GM13977 (cell line): ENCODE measurements at regions not wholly inside any gene's neighbourhood (a gene's known extent, or its start where the extent isn't known, plus 50 kb on each side); places are given as distances from the start of the nearest gene placed in this dataset.

ENCODE experiments used
- DNase-seq: peaks from one replicate; pipeline ENCODE4 v3.0.0; 2012; ENCODE audit warnings: low spot score
- CTCF ChIP-seq: IDR thresholded peaks from 2 replicates; pipeline ENCODE4 v1.5.1; 2012; ENCODE audit warnings: mild to moderate bottlenecking, control low read depth; ENCODE audit not compliant: insufficient read depth; ENCODE audit errors: extremely low read depth, missing control alignments
- in situ Hi-C: fragments of 300-500 bp; cut with MboI; formaldehyde crosslinking; loops from one replicate; pipeline ENCODE4 v1.12.0; 2022; ENCODE audit warnings: low sequenced_read_pairs, low pct_unique_long_range_greater_than_20kb, mixed read lengths, inconsistent platforms; ENCODE audit not compliant: unreplicated experiment

DNA sequence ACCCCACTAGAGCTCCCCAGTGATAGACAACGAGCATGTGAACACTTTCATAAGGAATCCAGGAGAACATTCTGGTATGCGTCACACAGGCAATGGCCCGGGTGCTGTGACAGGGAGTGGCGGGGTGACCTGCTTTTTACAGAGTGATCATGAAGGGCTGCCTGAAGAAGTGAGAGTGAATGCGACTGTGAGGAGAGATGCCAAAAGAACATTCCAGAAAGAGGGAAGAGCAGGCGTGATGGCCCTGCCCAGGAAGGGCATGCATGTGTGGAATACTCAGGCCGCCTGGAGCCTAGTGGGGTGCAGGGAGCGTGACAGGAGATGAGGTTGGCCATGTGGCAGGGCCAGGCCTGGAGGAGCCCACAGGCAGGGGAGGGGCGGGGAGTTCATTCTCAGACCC, 53.8 kb downstream of the FZD10 start:
- TF ChIP-seq CTCF: no peak
- no peak for DNase-seq
- in situ Hi-C loops: no loop called here

DNA sequence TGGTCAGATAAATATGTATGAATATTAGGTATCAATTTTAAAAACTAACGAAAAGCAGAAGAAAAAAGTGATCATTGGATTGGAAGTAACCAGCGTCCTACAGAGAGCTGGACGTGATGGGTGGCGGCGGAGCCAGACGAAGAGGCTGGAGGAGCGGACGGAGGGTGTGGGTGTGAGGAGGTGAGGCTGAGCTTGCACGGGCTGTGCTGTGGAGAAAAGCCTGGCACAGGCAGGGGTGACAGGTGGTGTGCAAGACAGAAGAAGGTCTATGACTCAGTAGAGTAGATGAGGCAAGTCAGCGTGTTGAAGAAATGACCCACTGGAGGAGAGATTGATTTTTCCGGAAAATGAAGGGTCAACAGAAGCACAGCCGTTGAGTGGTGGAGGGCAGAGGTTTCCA, 56.4 kb downstream of the FZD10 start:
- in situ Hi-C loops: no loop called here
- no peak for TF ChIP-seq CTCF
- no peak for DNase-seq

GRCh38 chr12:130219929-130220705, 57.9 kb downstream of the FZD10 start:
- no peak for DNase-seq
- TF ChIP-seq CTCF: no peak
- in situ Hi-C loops: no loop called here

GRCh38 chr12:130220706-130221100, 58.4 kb downstream of the FZD10 start:
- TF ChIP-seq CTCF: no peak
- DNase-seq: no peak
- in situ Hi-C loops: no loop called here

DNA sequence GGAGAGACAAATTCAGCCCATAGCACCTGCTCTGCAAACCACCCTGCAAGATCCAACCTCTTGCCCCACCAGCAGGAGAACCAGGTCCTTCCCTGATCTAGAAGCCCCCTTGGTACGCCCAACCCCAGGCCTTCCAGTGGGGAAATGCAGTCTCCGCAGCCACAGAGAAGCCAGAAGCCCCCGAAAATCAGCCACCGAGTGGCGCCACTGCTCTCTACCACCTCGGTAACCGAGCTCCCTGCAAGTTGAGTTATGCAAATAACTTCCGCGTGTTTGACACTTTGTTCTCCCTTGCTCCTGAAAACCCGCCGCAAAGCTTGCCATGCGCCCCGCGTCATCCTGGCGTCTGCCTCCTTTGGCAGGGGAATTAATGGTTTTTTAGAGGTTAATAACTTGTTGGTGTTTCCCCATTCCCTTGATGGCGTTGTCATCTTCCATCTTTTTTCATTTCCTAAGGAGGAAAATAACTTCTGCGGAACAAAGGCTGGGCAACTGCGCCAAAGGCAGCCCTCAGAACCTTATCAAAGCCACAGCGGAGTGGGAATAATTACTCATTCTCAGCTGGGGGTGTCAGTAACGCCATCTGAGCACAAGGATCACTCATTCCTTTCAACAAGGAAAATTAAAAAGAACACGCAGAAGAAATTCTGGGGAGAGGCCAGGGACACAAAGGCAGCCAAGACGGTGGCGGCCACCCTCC, 60.4 kb downstream of the FZD10 start:
- no peak for TF ChIP-seq CTCF
- in situ Hi-C loops: no loop called here

DNA sequence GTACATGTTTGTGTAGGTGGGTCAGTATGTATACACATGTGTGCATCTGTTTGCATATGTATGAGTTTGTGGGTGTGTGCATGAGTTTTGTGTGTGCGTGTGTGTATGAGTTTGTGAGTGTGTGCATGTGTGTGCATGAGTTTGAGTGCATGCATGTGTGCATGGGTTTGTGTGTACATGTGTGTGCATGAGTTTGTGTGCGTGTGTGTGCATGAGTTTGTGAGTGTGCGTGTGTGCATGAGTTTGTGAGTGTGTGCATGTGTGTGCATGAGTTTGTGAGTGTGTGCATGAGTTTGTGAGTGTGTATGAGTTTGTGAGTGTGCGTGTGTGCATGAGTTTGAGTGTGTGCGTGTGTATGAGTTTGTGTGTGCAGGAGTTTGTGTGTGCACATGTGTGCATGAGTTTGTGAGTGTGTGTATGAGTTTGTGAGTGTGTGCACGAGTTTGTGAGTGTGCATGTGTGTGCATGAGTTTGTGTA, 61.5 kb downstream of the FZD10 start:
- in situ Hi-C loops: no loop called here
- no peak for TF ChIP-seq CTCF
- no peak for DNase-seq

More for the DNA sequence above, 60.4 kb downstream of the FZD10 start:
- DNase-seq: no peak
